Caco-2 (cell line): ENCODE measurements at regions not wholly inside any gene's neighbourhood (a gene's known extent, or its start where the extent isn't known, plus 50 kb on each side); places are given as distances from the start of the nearest gene placed in this dataset.

Source experiments
- BruUV-seq: library from RNA; stranded (reverse); fragments of 400-500 nt; replicated peaks from 2 replicates; lab custom pipeline; 2021; lab: Mats Ljungman, UMichigan
- CTCF ChIA-PET: fragments of 300-600 bp; sonication (Branson Sonifier 250); formaldehyde crosslinking; loops from one replicate; lab custom pipeline; 2022; ENCODE audit warnings: antibody characterized with exemption; lab: Charles Lee
- POLR2A ChIA-PET: fragments of 300-600 bp; sonication (Branson Sonifier 250); formaldehyde crosslinking; loops from one replicate; lab custom pipeline; 2022; ENCODE audit warnings: antibody characterized with exemption; lab: Charles Lee
- DNase-seq, 2 experiments: peaks; one replicate each; pipeline versions ENCODE4 v3.0.0 to v3.0.0-alpha.2; 2020 to 2022
- H3K27me3 ChIP-seq: replicated peaks from 2 replicates; pipeline ENCODE4 v1.6.0; 2011; ENCODE audit warnings: low read length; ENCODE audit not compliant: control insufficient read depth, insufficient read depth
- H3K36me3 ChIP-seq: 2 replicates; pipeline ENCODE4 v1.5.1; 2011; ENCODE audit warnings: low read length; ENCODE audit not compliant: control insufficient read depth, insufficient read depth
- H3K4me1 ChIP-seq: fragments of 250-450 bp; sonication (Bioruptor Pico); 2 replicates; pipeline ENCODE4 v1.5.1; 2020; ENCODE audit warnings: mild to moderate bottlenecking
- H3K4me3 ChIP-seq: 2 replicates; pipeline ENCODE4 v1.5.1; 2011; ENCODE audit warnings: low read depth, mild to moderate bottlenecking, control low read depth, low read length
- H3K9me3 ChIP-seq: fragments of 250-450 bp; sonication (Bioruptor Pico); 2 replicates; pipeline ENCODE4 v1.5.1; 2020; ENCODE audit warnings: mild to moderate bottlenecking, moderate library complexity
- H3K27ac Mint-ChIP-seq: one replicate; pipeline ENCODE4 v1.8.0; 2022; ENCODE audit warnings: mixed read lengths; ENCODE audit not compliant: unreplicated experiment
- H3K27me3 Mint-ChIP-seq: one replicate; pipeline ENCODE4 v1.8.0; 2022; ENCODE audit warnings: mixed read lengths; ENCODE audit not compliant: insufficient read depth, unreplicated experiment
- H3K36me3 Mint-ChIP-seq: one replicate; pipeline ENCODE4 v1.8.0; 2022; ENCODE audit warnings: mild to moderate bottlenecking, mixed read lengths; ENCODE audit not compliant: insufficient read depth, unreplicated experiment
- H3K4me1 Mint-ChIP-seq: one replicate; pipeline ENCODE4 v1.8.0; 2022; ENCODE audit warnings: low read depth, mixed read lengths; ENCODE audit not compliant: unreplicated experiment
- H3K4me3 Mint-ChIP-seq: one replicate; pipeline ENCODE4 v1.8.0; 2022; ENCODE audit warnings: mild to moderate bottlenecking, moderate library complexity, mixed read lengths; ENCODE audit not compliant: unreplicated experiment
- H3K9me3 Mint-ChIP-seq: one replicate; pipeline ENCODE4 v1.8.0; 2022; ENCODE audit warnings: mixed read lengths; ENCODE audit not compliant: unreplicated experiment
- CTCF ChIP-seq, 2 experiments: fragments of 200-600 bp in 1 of 2; IDR thresholded peaks; 1 replicate in 1 of 2; 2 replicates in 1 of 2; pipeline versions ENCODE4 v1.5.1 to v1.8.0; 2011 to 2022; ENCODE audit warnings: antibody characterized with exemption in 1 of 2, control low read depth in 1 of 2, inconsistent platforms in 1 of 2, low read depth in 1 of 2, low read length in 1 of 2, mild to moderate bottlenecking in 1 of 2, moderate library complexity in 1 of 2; ENCODE audit not compliant: insufficient read depth in 1 of 2, severe bottlenecking in 1 of 2, unreplicated experiment in 1 of 2
- intact Hi-C: fragments of 100-400 bp; cut with micrococcal nuclease; formaldehyde crosslinking; loops from one replicate; pipeline ENCODE4 v1.10.0; 2022; ENCODE audit not compliant: unreplicated experiment

- peaks cover 9% of the 10 kb centered on the region for H3K9me3 Mint-ChIP-seq
- H3K27me3 ChIP-seq, result no peaks in the 10 kb centered on the region
- no TSS peak for BruUV-seq
- no peaks in the 10 kb centered on the region for H3K27me3 Mint-ChIP-seq
- H3K4me3 Mint-ChIP-seq, result no peak overlapping the region
- H3K4me1 ChIP-seq, result no peaks in the 10 kb centered on the region
- ChIA-PET CTCF (no interaction called here), POLR2A (no interaction called here)
- intact Hi-C loops, result no loop called here
- no peak overlapping the region for H3K27ac Mint-ChIP-seq
- H3K36me3 ChIP-seq, result no peaks in the 10 kb centered on the region
- no peaks in the 10 kb centered on the region for H3K9me3 ChIP-seq
- H3K36me3 Mint-ChIP-seq, result no peaks in the 10 kb centered on the region
- no peak for DNase-seq
- no peak overlapping the region for H3K4me3 ChIP-seq
- no peak for TF ChIP-seq CTCF (IDR thresholded peaks at IDR 0.05; ENCODE audit: insufficient read depth in 1 of 2, low read depth in 1 of 2, low read length in 1 of 2, severe bottlenecking in 1 of 2, unreplicated experiment in 1 of 2)
- no peaks in the 10 kb centered on the region for H3K4me1 Mint-ChIP-seq
Observed at GRCh38 chr17:13931800-13932460, 137.4 kb upstream of the COX10 start.

GRCh38 chr17:13933441-13934276, 135.6 kb upstream of the COX10 start:
- H3K4me3 ChIP-seq, result no peak overlapping the region
- H3K27me3 ChIP-seq, result no peaks in the 10 kb centered on the region
- no peak overlapping the region for H3K27ac Mint-ChIP-seq
- no peaks in the 10 kb centered on the region for H3K9me3 ChIP-seq
- H3K4me1 ChIP-seq, result no peaks in the 10 kb centered on the region
- no peak overlapping the region for H3K4me3 Mint-ChIP-seq
- intact Hi-C loops, result no loop called here
- no peak for DNase-seq
- POLR2A ChIA-PET, result no interaction called here
- H3K27me3 Mint-ChIP-seq, result no peaks in the 10 kb centered on the region
- no peaks in the 10 kb centered on the region for H3K36me3 Mint-ChIP-seq
- H3K36me3 ChIP-seq, result no peaks in the 10 kb centered on the region
- TF ChIP-seq CTCF (IDR thresholded peaks at IDR 0.05; ENCODE audit: insufficient read depth in 1 of 2, low read depth in 1 of 2, low read length in 1 of 2, severe bottlenecking in 1 of 2, unreplicated experiment in 1 of 2), result no peak
- CTCF ChIA-PET, result no interaction called here
- BruUV-seq, result no TSS peak
- H3K4me1 Mint-ChIP-seq, result no peaks in the 10 kb centered on the region
- H3K9me3 Mint-ChIP-seq, result peaks cover 9% of the 10 kb centered on the region

- POLR2A ChIA-PET, result no interaction called here
- no peak overlapping the region for H3K4me3 Mint-ChIP-seq
- no peaks in the 10 kb centered on the region for H3K27me3 ChIP-seq
- H3K4me3 ChIP-seq, result no peak overlapping the region
- no peaks in the 10 kb centered on the region for H3K36me3 ChIP-seq
- no peak for TF ChIP-seq CTCF (IDR thresholded peaks at IDR 0.05; ENCODE audit: insufficient read depth in 1 of 2, low read depth in 1 of 2, low read length in 1 of 2, severe bottlenecking in 1 of 2, unreplicated experiment in 1 of 2)
- CTCF ChIA-PET, result interaction anchor here (0.6 kb wide), 1 partner anchor 341 kb away, joined by 3 read pairs; no protein-coding TSS in a partner anchor
- BruUV-seq, result no TSS peak
- no peaks in the 10 kb centered on the region for H3K4me1 ChIP-seq
- H3K9me3 ChIP-seq, result no peaks in the 10 kb centered on the region
- H3K36me3 Mint-ChIP-seq, result no peaks in the 10 kb centered on the region
- no peaks in the 10 kb centered on the region for H3K27me3 Mint-ChIP-seq
- H3K9me3 Mint-ChIP-seq, result peaks cover 7% of the 10 kb centered on the region
- no peaks in the 10 kb centered on the region for H3K4me1 Mint-ChIP-seq
- H3K27ac Mint-ChIP-seq, result no peak overlapping the region
- intact Hi-C loops, result no loop called here
- DNase-seq, result no peak
Observed at GRCh38 chr17:13939222-13939621, 130.1 kb upstream of the COX10 start.
